A549 (cell line): ENCODE measurements at regions not wholly inside any gene's neighbourhood (a gene's known extent, or its start where the extent isn't known, plus 50 kb on each side); places are given as distances from the start of the nearest gene placed in this dataset.

Experiments
- ATAC-seq, 2 experiments: fragments of 200-7000 bp in 1 of 2; fragments of >200 bp in 1 of 2; cut with Nextera tagmentation in 1 of 2; cut with Tn5 transposase in 1 of 2; 3 replicates each; pipeline versions ENCODE4 v1.8.0 to v1.9.1; 2018 to 2020; ENCODE audit warnings: mild to moderate bottlenecking in 1 of 2, moderate library complexity in 1 of 2
- CTCF ChIA-PET: fragments of 300-600 bp; sonication (Branson Sonifier 250); formaldehyde crosslinking; extraction: SDS; loops from one replicate; lab custom pipeline; 2021; ENCODE audit warnings: antibody characterized with exemption, inconsistent platforms; lab: Yijun Ruan, JAX
- POLR2A ChIA-PET: fragments of 350-600 bp; formaldehyde crosslinking; extraction: SDS; loops from one replicate; lab custom pipeline; 2021; ENCODE audit warnings: antibody characterized with exemption, inconsistent platforms; lab: Yijun Ruan, JAX
- DNase-seq, 2 experiments: peaks; one replicate each; pipeline versions ENCODE4 v3.0.0 to v3.0.0-alpha.2; 2011 to 2016; ENCODE audit warnings: low read depth in 1 of 2, low spot score in 1 of 2
- FAIRE-seq: peaks from 2 replicates; lab custom pipeline; 2011; peaks lifted over from hg19 to GRCh38; lab: Jason Lieb, UNC
- H3K27ac ChIP-seq, 2 experiments: fragments of >200 bp; sonication (Bioruptor Twin); formaldehyde crosslinking; 3 replicates each; pipeline ENCODE4 v1.5.1; 2016 to 2017
- H3K4me1 ChIP-seq: fragments of >200 bp; sonication (Bioruptor Twin); formaldehyde crosslinking; 3 replicates; pipeline ENCODE4 v1.6.1; 2016
- H3K4me2 ChIP-seq: fragments of >200 bp; sonication (Bioruptor Twin); formaldehyde crosslinking; 3 replicates; pipeline ENCODE4 v1.6.1; 2016
- H3K4me3 ChIP-seq: fragments of >200 bp; sonication (Bioruptor Twin); formaldehyde crosslinking; 3 replicates; pipeline ENCODE4 v1.5.1; 2016
- H3K9me3 ChIP-seq: fragments of >200 bp; sonication (Bioruptor Twin); formaldehyde crosslinking; 3 replicates; pipeline ENCODE4 v1.6.1; 2016
- BHLHE40 ChIP-seq: IDR thresholded peaks from 2 replicates; pipeline ENCODE4 v1.6.1; 2012; ENCODE audit warnings: low read depth, low read length, inconsistent platforms
- CEBPB ChIP-seq, 2 experiments: fragments of >200 bp in 1 of 2; sonication (Bioruptor Twin) in 1 of 2; formaldehyde crosslinking in 1 of 2; IDR thresholded peaks; 2 replicates each; pipeline ENCODE4 v1.6.1; 2012 to 2016
- CHD4 ChIP-seq: fragments of 200-600 bp; sonication (generic); IDR thresholded peaks from 2 replicates; pipeline ENCODE4 v1.6.1; 2016; ENCODE audit warnings: antibody characterized with exemption, mild to moderate bottlenecking, borderline replicate concordance
- ELK1 ChIP-seq: fragments of 150-350 bp; IDR thresholded peaks from 2 replicates; pipeline ENCODE4 v1.6.1; 2014; ENCODE audit warnings: low read depth, mild to moderate bottlenecking, low read length
- HDAC2 ChIP-seq: fragments of 200-600 bp; sonication (generic); IDR thresholded peaks from 2 replicates; pipeline ENCODE4 v1.6.1; 2016
- HEYL ChIP-seq: fragments of 250-450 bp; sonication (Bioruptor Pico); IDR thresholded peaks from 2 replicates; pipeline ENCODE4 v1.8.0; 2021; ENCODE audit warnings: mild to moderate bottlenecking, moderate library complexity
- HMGXB4 ChIP-seq: fragments of 250-450 bp; sonication (Bioruptor Pico); IDR thresholded peaks from 2 replicates; pipeline ENCODE4 v1.5.0; 2021; ENCODE audit warnings: mild to moderate bottlenecking, moderate library complexity, borderline replicate concordance
- JUNB ChIP-seq: fragments of >200 bp; sonication (Bioruptor Twin); formaldehyde crosslinking; IDR thresholded peaks from 2 replicates; pipeline ENCODE4 v1.6.1; 2016
- KDM5A ChIP-seq: fragments of 200-600 bp; sonication (generic); IDR thresholded peaks from 2 replicates; pipeline ENCODE4 v1.6.1; 2016; ENCODE audit warnings: antibody characterized with exemption, mild to moderate bottlenecking
- NFE2L2 ChIP-seq: fragments of 150-350 bp; conservative IDR thresholded peaks from 2 replicates; pipeline ENCODE4 v1.6.1; 2014; ENCODE audit warnings: low read length
- NPAS2 ChIP-seq: fragments of 250-450 bp; sonication (Bioruptor Pico); IDR thresholded peaks from 2 replicates; pipeline ENCODE4 v1.8.0; 2022; ENCODE audit warnings: mild to moderate bottlenecking, moderate library complexity, borderline replicate concordance
- POLR2A ChIP-seq: IDR thresholded peaks from 2 replicates; pipeline ENCODE4 v1.6.1; 2012; ENCODE audit warnings: mild to moderate bottlenecking, low read length
- REST ChIP-seq: fragments of 200-600 bp; sonication (generic); IDR thresholded peaks from 2 replicates; pipeline ENCODE4 v1.6.1; 2016; ENCODE audit warnings: antibody characterized with exemption, mild to moderate bottlenecking, moderate library complexity
- TP53 ChIP-seq: fragments of 250-450 bp; sonication (Bioruptor Pico); IDR thresholded peaks from 2 replicates; pipeline ENCODE4 v1.5.0; 2021; ENCODE audit warnings: mild to moderate bottlenecking, moderate library complexity
- USF2 ChIP-seq: fragments of 450-650 bp; IDR thresholded peaks from 2 replicates; pipeline ENCODE4 v1.6.1; 2014; ENCODE audit warnings: antibody characterized with exemption
- ZNF302 ChIP-seq: fragments of 250-450 bp; sonication (Bioruptor Pico); IDR thresholded peaks from 2 replicates; pipeline ENCODE4 v1.9.0; 2021; ENCODE audit warnings: inconsistent platforms, mild to moderate bottlenecking, moderate library complexity
- ZSCAN20 ChIP-seq: fragments of 250-450 bp; sonication (Bioruptor Pico); IDR thresholded peaks from 2 replicates; pipeline ENCODE4 v1.8.0; 2022; ENCODE audit warnings: mild to moderate bottlenecking, moderate library complexity
- WGBS: methylation state at CpG from one replicate; pipeline ENCODE4 v1.1.6; 2017; ENCODE audit errors: missing lambda C conversion rate; 5-methylcytosine and 5-hydroxymethylcytosine counted together
- TF ChIP-seq, protein P1 (sequence below): IDR thresholded peaks from 2 replicates; pipeline ENCODE4 v1.6.1; 2012
- TF ChIP-seq, protein P2 (sequence below): IDR thresholded peaks from 2 replicates; pipeline ENCODE4 v1.6.1; 2012; ENCODE audit warnings: low read depth, borderline replicate concordance
- TF ChIP-seq, protein P3 (sequence below): fragments of >200 bp; sonication (Bioruptor Twin); formaldehyde crosslinking; IDR thresholded peaks from 2 replicates; pipeline ENCODE4 v1.6.1; 2016

DNA sequence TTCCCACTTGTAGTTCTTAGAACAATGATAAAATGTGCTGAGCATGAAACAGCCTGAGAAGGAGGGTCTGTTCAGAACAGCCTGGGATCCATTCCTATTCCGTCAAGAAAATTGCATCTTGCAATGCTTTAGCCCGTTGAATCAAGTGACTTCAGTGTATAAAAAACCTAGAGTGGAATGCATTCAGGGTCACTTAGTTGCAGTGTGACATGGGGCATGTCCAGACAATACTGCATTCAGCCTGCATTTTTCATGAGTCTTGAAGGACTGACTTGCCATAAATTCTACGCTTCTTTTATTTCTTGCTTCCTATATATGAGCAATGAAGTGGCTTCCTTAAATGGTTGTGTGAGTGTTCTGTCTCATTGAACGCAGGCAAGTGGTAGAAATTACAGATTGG, 758.3 kb upstream of the COBL start:
- ATAC-seq: no peak
- H3K27ac ChIP-seq: no peak overlapping the region
- no peaks in the 10 kb centered on the region for H3K9me3 ChIP-seq
- TF ChIP-seq HEYL (no peak), NFE2L2 (no peak), CHD4 (no peak), JUNB (no peak), ELK1 (no peak), ZSCAN20 (CRISPR knock-in tag) (no peak), KDM5A (no peak), REST (no peak), CEBPB (IDR thresholded peaks at IDR 0.05) (no peak), TP53 (CRISPR knock-in tag) (no peak), BHLHE40 (no peak), HMGXB4 (CRISPR knock-in tag) (no peak)
- TF ChIP-seq, protein P1, sequence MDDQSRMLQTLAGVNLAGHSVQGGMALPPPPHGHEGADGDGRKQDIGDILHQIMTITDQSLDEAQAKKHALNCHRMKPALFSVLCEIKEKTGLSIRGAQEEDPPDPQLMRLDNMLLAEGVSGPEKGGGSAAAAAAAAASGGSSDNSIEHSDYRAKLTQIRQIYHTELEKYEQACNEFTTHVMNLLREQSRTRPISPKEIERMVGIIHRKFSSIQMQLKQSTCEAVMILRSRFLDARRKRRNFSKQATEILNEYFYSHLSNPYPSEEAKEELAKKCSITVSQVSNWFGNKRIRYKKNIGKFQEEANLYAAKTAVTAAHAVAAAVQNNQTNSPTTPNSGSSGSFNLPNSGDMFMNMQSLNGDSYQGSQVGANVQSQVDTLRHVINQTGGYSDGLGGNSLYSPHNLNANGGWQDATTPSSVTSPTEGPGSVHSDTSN: no peak
- TF ChIP-seq, protein P2, sequence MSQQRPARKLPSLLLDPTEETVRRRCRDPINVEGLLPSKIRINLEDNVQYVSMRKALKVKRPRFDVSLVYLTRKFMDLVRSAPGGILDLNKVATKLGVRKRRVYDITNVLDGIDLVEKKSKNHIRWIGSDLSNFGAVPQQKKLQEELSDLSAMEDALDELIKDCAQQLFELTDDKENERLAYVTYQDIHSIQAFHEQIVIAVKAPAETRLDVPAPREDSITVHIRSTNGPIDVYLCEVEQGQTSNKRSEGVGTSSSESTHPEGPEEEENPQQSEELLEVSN: no peak
- TF ChIP-seq, protein P3, sequence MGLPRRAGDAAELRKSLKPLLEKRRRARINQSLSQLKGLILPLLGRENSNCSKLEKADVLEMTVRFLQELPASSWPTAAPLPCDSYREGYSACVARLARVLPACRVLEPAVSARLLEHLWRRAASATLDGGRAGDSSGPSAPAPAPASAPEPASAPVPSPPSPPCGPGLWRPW: no peak
- POLR2A ChIA-PET: no interaction called here
- CTCF ChIA-PET: no interaction called here
- H3K4me2 ChIP-seq: no peak overlapping the region
- DNase-seq: no peak
- no peaks in the 10 kb centered on the region for H3K4me1 ChIP-seq
- 5% methylated on average over 4 of the region's 4 CpGs for WGBS
- no peak for FAIRE-seq
- H3K4me3 ChIP-seq: no peak overlapping the region

GRCh38 chr7:52074071-52074470, 757.5 kb upstream of the COBL start:
- no peak overlapping the region for H3K4me3 ChIP-seq
- no peak for FAIRE-seq

More at GRCh38 chr7:52074071-52074470, 757.5 kb upstream of the COBL start:
- Histone ChIP-seq H3K27ac (no peak overlapping the region), H3K4me2 (no peak overlapping the region), H3K9me3 (no peaks in the 10 kb centered on the region), H3K4me1 (no peaks in the 10 kb centered on the region)
- ChIA-PET CTCF (no interaction called here), POLR2A (no interaction called here)
- ATAC-seq: no peak
- TF ChIP-seq, protein P1: no peak
- no peak for TF ChIP-seq HDAC2
- no peak for TF ChIP-seq USF2
- TF ChIP-seq POLR2A: no peak
- no peak for TF ChIP-seq NPAS2 (CRISPR knock-in tag)
- no peak for TF ChIP-seq ZNF302 (CRISPR knock-in tag)
- TF ChIP-seq HMGXB4 (CRISPR knock-in tag): no peak
- WGBS: 6% methylated on average over 2 of the region's 2 CpGs
- DNase-seq: no peak
